ENCODE measurements at regions not wholly inside any gene's neighbourhood (a gene's known extent, or its start where the extent isn't known, plus 50 kb on each side); places are given as distances from the start of the nearest gene placed in this dataset.

DNA sequence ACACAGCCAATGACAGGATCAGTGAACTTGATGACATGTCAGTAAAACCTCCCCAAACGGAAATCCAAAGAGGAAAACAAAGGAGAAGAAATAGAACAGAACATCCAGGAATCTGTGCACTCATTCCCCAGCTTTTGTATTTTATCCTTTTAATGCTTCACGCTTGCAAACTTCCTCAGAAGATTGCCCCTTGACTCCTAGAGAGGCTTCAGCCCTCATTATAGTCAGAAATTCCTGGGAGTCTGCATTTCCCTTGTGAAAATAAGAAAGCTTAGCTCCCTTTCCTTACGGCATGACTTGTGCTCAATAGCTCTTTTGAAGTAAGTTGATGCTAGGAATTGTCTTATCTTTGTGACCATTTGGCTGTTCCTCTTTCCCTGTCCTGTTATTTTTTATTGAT is 313.6 kb upstream of the OPRM1 start:
- TF ChIP-seq, protein P1, sequence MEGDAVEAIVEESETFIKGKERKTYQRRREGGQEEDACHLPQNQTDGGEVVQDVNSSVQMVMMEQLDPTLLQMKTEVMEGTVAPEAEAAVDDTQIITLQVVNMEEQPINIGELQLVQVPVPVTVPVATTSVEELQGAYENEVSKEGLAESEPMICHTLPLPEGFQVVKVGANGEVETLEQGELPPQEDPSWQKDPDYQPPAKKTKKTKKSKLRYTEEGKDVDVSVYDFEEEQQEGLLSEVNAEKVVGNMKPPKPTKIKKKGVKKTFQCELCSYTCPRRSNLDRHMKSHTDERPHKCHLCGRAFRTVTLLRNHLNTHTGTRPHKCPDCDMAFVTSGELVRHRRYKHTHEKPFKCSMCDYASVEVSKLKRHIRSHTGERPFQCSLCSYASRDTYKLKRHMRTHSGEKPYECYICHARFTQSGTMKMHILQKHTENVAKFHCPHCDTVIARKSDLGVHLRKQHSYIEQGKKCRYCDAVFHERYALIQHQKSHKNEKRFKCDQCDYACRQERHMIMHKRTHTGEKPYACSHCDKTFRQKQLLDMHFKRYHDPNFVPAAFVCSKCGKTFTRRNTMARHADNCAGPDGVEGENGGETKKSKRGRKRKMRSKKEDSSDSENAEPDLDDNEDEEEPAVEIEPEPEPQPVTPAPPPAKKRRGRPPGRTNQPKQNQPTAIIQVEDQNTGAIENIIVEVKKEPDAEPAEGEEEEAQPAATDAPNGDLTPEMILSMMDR (IDR thresholded peaks at IDR 0.05): no peak
- no peak for TF ChIP-seq ZFX (IDR thresholded peaks at IDR 0.05; ENCODE audit: borderline replicate concordance)
